ENCODE measurements at regions not wholly inside any gene's neighbourhood (a gene's known extent, or its start where the extent isn't known, plus 50 kb on each side); places are given as distances from the start of the nearest gene placed in this dataset.

- H3K27ac ChIP-seq (ENCODE audit: insufficient read length, low read depth, low read length) = no peak overlapping the region
These were observed 113.6 kb upstream of the MGAT5 start for GRCh38 chr2:134140251-134140661.

More at GRCh38 chr2:134140251-134140661, 113.6 kb upstream of the MGAT5 start:
- H3K4ac ChIP-seq (ENCODE audit: low read depth, low read length) = no peak overlapping the region
- H3K23me2 ChIP-seq (ENCODE audit: insufficient read length, low read depth, low read length, poor library complexity, severe bottlenecking) = no peaks in the 10 kb centered on the region
- no peak overlapping the region for H3T11ph ChIP-seq (ENCODE audit: low read length)
- H2AFZ ChIP-seq (ENCODE audit: low read length) = no peak overlapping the region
- WGBS (ENCODE audit: extremely low coverage, insufficient read length, low lambda C conversion rate) = no CpG with 5 or more reads among the region's 9 CpGs
- DNase-seq = no peak
- no peak overlapping the region for H4K5ac ChIP-seq (ENCODE audit: insufficient read length, low read depth, low read length)
- no peak overlapping the region for H3K23ac ChIP-seq (ENCODE audit: insufficient read length, low read depth, low read length)
- no peak overlapping the region for H4K91ac ChIP-seq (ENCODE audit: insufficient read length, low read depth, low read length)
- no peak overlapping the region for H3K14ac ChIP-seq (ENCODE audit: insufficient read depth, low read length)
- H2BK12ac ChIP-seq (ENCODE audit: insufficient read length, low read depth, low read length) = no peak overlapping the region
- Mint-ChIP-seq H3K36me3 (ENCODE audit: insufficient read depth in 1 of 3, low read depth in 3 of 3) (peaks cover 0 to 3% (median 0%) of the 10 kb centered on the region in 3 experiments; a peak in 3 of 7 replicates), H3K4me3 (no peak overlapping the region; a peak in 1 of 5 replicates), H3K9me3 (no peaks in the 10 kb centered on the region; a peak in 1 of 5 replicates), H3K27ac (peak overlapping the region in 2 of 3 experiments; percentile 14 to 16; a peak in 2 of 7 replicates), H3K27me3 (ENCODE audit: low read depth) (no peaks in the 10 kb centered on the region), H3K4me1 (peaks cover 67 to 71% of the 10 kb centered on the region in 2 experiments)
- no peak overlapping the region for H2BK15ac ChIP-seq (ENCODE audit: low read depth, low read length)
- H3K79me2 ChIP-seq (ENCODE audit: insufficient read depth, low read length) = peaks cover 3% of the 10 kb centered on the region; the same call in 1 of the 2 replicates
- TF ChIP-seq CTCF (conservative IDR thresholded peaks at IDR 0.05) = no peak
- no peak overlapping the region for H2BK20ac ChIP-seq (ENCODE audit: low read depth, low read length, poor library complexity, severe bottlenecking)
- peaks cover 17% of the 10 kb centered on the region; the same call in 1 of the 2 replicates for H3K4me1 ChIP-seq (ENCODE audit: insufficient read depth, low read length)
- no peak overlapping the region for H3K56ac ChIP-seq (ENCODE audit: insufficient read length, low read depth, low read length)
- H3K9ac ChIP-seq (ENCODE audit: extremely low read depth, insufficient read length, low read length) = no peak overlapping the region
- no peaks in the 10 kb centered on the region for H3K27me3 ChIP-seq (ENCODE audit: insufficient read depth, low read length)
- no peaks in the 10 kb centered on the region for H4K20me1 ChIP-seq (ENCODE audit: control insufficient read depth, insufficient read depth, insufficient read length)
- H2AK5ac ChIP-seq (ENCODE audit: insufficient read length, low read length) = no peak overlapping the region
- no peak overlapping the region for H3K4me2 ChIP-seq (ENCODE audit: insufficient read depth, insufficient read length, low read length)
- no peak overlapping the region for H4K8ac ChIP-seq (replicated peaks; ENCODE audit: insufficient read length, low read depth, low read length)
- no peak overlapping the region for H2BK120ac ChIP-seq (ENCODE audit: low read depth, low read length, poor library complexity, severe bottlenecking)
- H3K79me1 ChIP-seq (ENCODE audit: insufficient read depth, low read depth, low read length, poor library complexity, severe bottlenecking) = peaks cover 2% of the 10 kb centered on the region
- no peak overlapping the region for H2BK5ac ChIP-seq (ENCODE audit: insufficient read length, low read length)
- H3K18ac ChIP-seq (ENCODE audit: insufficient read length, low read depth, low read length) = no peak overlapping the region
- H3K9me3 ChIP-seq (ENCODE audit: control insufficient read depth, low read depth, low read length) = no peaks in the 10 kb centered on the region
